ENCODE measurements at regions not wholly inside any gene's neighbourhood (a gene's known extent, or its start where the extent isn't known, plus 50 kb on each side); places are given as distances from the start of the nearest gene placed in this dataset.

DNA sequence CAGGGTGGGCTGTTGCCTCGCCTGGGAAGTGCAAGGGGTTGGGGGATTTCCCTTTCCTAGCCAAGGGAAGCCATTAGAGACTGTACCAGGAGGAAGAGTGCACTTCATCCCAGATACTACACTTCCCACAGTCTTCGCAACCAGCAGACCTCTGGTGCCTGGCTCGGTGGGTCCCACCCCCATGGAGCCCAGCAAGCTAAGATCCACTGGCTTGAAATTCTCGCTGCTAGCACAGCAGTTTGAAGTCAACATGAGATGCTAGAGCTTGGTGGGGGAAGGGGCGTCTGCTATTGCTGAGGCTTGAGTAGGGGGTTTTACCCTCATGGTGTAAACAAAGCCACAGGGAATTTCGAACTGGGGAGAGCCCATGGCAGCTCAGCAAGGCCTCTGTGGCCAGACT is 586.4 kb downstream of the HTR1A start:
- no peak overlapping the region for H3K27ac ChIP-seq (ENCODE audit: insufficient read length, low read depth, low read length)
- no peaks in the 10 kb centered on the region for H3K9me3 ChIP-seq (ENCODE audit: control insufficient read depth, low read depth, low read length)
- no peak overlapping the region for H4K5ac ChIP-seq (ENCODE audit: insufficient read length, low read depth, low read length)
- no peak for DNase-seq
- peaks cover 0 to 2% (median 0%) of the 10 kb centered on the region in 3 experiments; a peak in 3 of 7 replicates for H3K36me3 Mint-ChIP-seq (ENCODE audit: insufficient read depth in 1 of 3, low read depth in 3 of 3)
- no peak overlapping the region for H2AFZ ChIP-seq (ENCODE audit: low read length)
- H3K4me2 ChIP-seq (ENCODE audit: insufficient read depth, insufficient read length, low read length) = no peak overlapping the region
- H3K56ac ChIP-seq (ENCODE audit: insufficient read length, low read depth, low read length) = no peak overlapping the region
- no peak overlapping the region for H3K4me3 Mint-ChIP-seq
- H4K8ac ChIP-seq (replicated peaks; ENCODE audit: insufficient read length, low read depth, low read length) = no peak overlapping the region
- no peak overlapping the region for H3K27ac Mint-ChIP-seq
- H3K9me3 Mint-ChIP-seq = peaks cover 0 to 5% of the 10 kb centered on the region in 2 experiments; a peak in 3 of 5 replicates
- no peak overlapping the region for H2AK5ac ChIP-seq (ENCODE audit: insufficient read length, low read length)
- H4K91ac ChIP-seq (ENCODE audit: insufficient read length, low read depth, low read length) = no peak overlapping the region
- H4K20me1 ChIP-seq (ENCODE audit: control insufficient read depth, insufficient read depth, insufficient read length) = no peaks in the 10 kb centered on the region
- no peak overlapping the region for H2BK5ac ChIP-seq (ENCODE audit: insufficient read length, low read length)
- H3K23ac ChIP-seq (ENCODE audit: insufficient read length, low read depth, low read length) = no peak overlapping the region
- no peak overlapping the region for H3K18ac ChIP-seq (ENCODE audit: insufficient read length, low read depth, low read length)
- H3K4me1 ChIP-seq (ENCODE audit: insufficient read depth, low read length) = no peaks in the 10 kb centered on the region
- TF ChIP-seq, protein P1, sequence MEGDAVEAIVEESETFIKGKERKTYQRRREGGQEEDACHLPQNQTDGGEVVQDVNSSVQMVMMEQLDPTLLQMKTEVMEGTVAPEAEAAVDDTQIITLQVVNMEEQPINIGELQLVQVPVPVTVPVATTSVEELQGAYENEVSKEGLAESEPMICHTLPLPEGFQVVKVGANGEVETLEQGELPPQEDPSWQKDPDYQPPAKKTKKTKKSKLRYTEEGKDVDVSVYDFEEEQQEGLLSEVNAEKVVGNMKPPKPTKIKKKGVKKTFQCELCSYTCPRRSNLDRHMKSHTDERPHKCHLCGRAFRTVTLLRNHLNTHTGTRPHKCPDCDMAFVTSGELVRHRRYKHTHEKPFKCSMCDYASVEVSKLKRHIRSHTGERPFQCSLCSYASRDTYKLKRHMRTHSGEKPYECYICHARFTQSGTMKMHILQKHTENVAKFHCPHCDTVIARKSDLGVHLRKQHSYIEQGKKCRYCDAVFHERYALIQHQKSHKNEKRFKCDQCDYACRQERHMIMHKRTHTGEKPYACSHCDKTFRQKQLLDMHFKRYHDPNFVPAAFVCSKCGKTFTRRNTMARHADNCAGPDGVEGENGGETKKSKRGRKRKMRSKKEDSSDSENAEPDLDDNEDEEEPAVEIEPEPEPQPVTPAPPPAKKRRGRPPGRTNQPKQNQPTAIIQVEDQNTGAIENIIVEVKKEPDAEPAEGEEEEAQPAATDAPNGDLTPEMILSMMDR (conservative IDR thresholded peaks at IDR 0.05) = no peak
- no peaks in the 10 kb centered on the region for H3K79me1 ChIP-seq (ENCODE audit: insufficient read depth, low read depth, low read length, poor library complexity, severe bottlenecking)
- H3K27me3 Mint-ChIP-seq (ENCODE audit: low read depth) = no peaks in the 10 kb centered on the region
- no peak overlapping the region for H2BK120ac ChIP-seq (ENCODE audit: low read depth, low read length, poor library complexity, severe bottlenecking)
- no peak overlapping the region for H3K14ac ChIP-seq (ENCODE audit: insufficient read depth, low read length)
- H2BK20ac ChIP-seq (ENCODE audit: low read depth, low read length, poor library complexity, severe bottlenecking) = no peak overlapping the region
- H3K23me2 ChIP-seq (ENCODE audit: insufficient read length, low read depth, low read length, poor library complexity, severe bottlenecking) = no peaks in the 10 kb centered on the region
- H3K9ac ChIP-seq (ENCODE audit: extremely low read depth, insufficient read length, low read length) = no peak overlapping the region
- no peaks in the 10 kb centered on the region for H3K4me1 Mint-ChIP-seq
- no CpG with 5 or more reads among the region's 6 CpGs for WGBS (ENCODE audit: extremely low coverage, insufficient read length, low lambda C conversion rate)
- H2BK12ac ChIP-seq (ENCODE audit: insufficient read length, low read depth, low read length) = no peak overlapping the region
- H3K27me3 ChIP-seq (ENCODE audit: insufficient read depth, low read length) = no peaks in the 10 kb centered on the region
- H3K79me2 ChIP-seq (ENCODE audit: insufficient read depth, low read length) = no peaks in the 10 kb centered on the region
- no peak overlapping the region for H3T11ph ChIP-seq (ENCODE audit: low read length)
- H3K4ac ChIP-seq (ENCODE audit: low read depth, low read length) = no peak overlapping the region
- H2BK15ac ChIP-seq (ENCODE audit: low read depth, low read length) = no peak overlapping the region

Data from H9 (cell line).